ENCODE measurements at regions not wholly inside any gene's neighbourhood (a gene's known extent, or its start where the extent isn't known, plus 50 kb on each side); places are given as distances from the start of the nearest gene placed in this dataset.

- DNase-seq (ENCODE audit: low read depth) = no peak
Observed at GRCh38 chr17:27244011-27244410, 49.9 kb upstream of the WSB1 start.
